CD4-positive, alpha-beta T cell (primary cell): ENCODE measurements at regions not wholly inside any gene's neighbourhood (a gene's known extent, or its start where the extent isn't known, plus 50 kb on each side); places are given as distances from the start of the nearest gene placed in this dataset.

Experiments
- ATAC-seq: fragments of 200-7000 bp; cut with Tn5 transposase; one replicate; pipeline ENCODE4 v1.10.0; 2022; ENCODE audit warnings: mild to moderate bottlenecking; ENCODE audit not compliant: poor library complexity
- CTCF ChIA-PET: fragments of 350-600 bp; sonication (Branson Sonifier 250); formaldehyde crosslinking; loops from one replicate; lab custom pipeline; 2021; ENCODE audit warnings: antibody characterized with exemption, inconsistent platforms; lab: Charles Lee
- POLR2A ChIA-PET: fragments of 350-600 bp; sonication (Branson Sonifier 250); formaldehyde crosslinking; loops from one replicate; lab custom pipeline; 2021; ENCODE audit warnings: antibody characterized with exemption, inconsistent platforms; lab: Charles Lee
- DNase-seq, 14 experiments: peaks; one replicate each; pipeline ENCODE4 v3.0.0-alpha.2; 2013 to 2020; ENCODE audit warnings: mixed read lengths in 2 of 14
- H3K27ac ChIP-seq, 2 donors: one replicate each; pipeline versions ENCODE4 v1.5.1 to v1.7.0; 2013; ENCODE audit warnings: low read length in 2 of 2, low read depth in 1 of 2, mild to moderate bottlenecking in 1 of 2
- H3K27me3 ChIP-seq, 2 experiments: 1 replicate in 1 of 2; 2 replicates in 1 of 2; pipeline versions ENCODE4 v1.6.1 to v1.7.0; 2013; ENCODE audit warnings: low read length in 2 of 2, control low read depth in 1 of 2, mild to moderate bottlenecking in 1 of 2, moderate library complexity in 1 of 2; ENCODE audit not compliant: insufficient read depth in 2 of 2, control insufficient read depth in 1 of 2
- H3K36me3 ChIP-seq: one replicate; pipeline ENCODE4 v1.6.1; 2013; ENCODE audit warnings: low read length, control low read depth; ENCODE audit not compliant: insufficient read depth
- H3K4me1 ChIP-seq: one replicate; pipeline ENCODE4 v1.6.1; 2013; ENCODE audit warnings: low read length, control low read depth; ENCODE audit not compliant: insufficient read depth
- H3K4me3 ChIP-seq: one replicate; pipeline ENCODE4 v1.5.1; 2013; ENCODE audit warnings: mild to moderate bottlenecking, low read length, moderate library complexity
- H3K9me3 ChIP-seq, 2 experiments: 1 replicate in 1 of 2; 2 replicates in 1 of 2; pipeline versions ENCODE4 v1.6.1 to v1.7.0; 2013; ENCODE audit warnings: low read length in 2 of 2, mild to moderate bottlenecking in 2 of 2, control low read depth in 1 of 2, moderate library complexity in 1 of 2; ENCODE audit not compliant: control insufficient read depth in 1 of 2, insufficient read depth in 1 of 2
- H3K27ac Mint-ChIP-seq: one replicate; pipeline ENCODE4 v1.8.0; 2020; ENCODE audit warnings: mixed read lengths
- H3K27me3 Mint-ChIP-seq: one replicate; pipeline ENCODE4 v1.8.0; 2021; ENCODE audit warnings: mixed read lengths
- H3K36me3 Mint-ChIP-seq: one replicate; pipeline ENCODE4 v1.8.0; 2021; ENCODE audit warnings: low read depth, mixed read lengths
- H3K4me1 Mint-ChIP-seq: one replicate; pipeline ENCODE4 v1.8.0; 2021; ENCODE audit warnings: low read depth, mixed read lengths
- H3K4me3 Mint-ChIP-seq: one replicate; pipeline ENCODE4 v1.8.0; 2020; ENCODE audit warnings: mild to moderate bottlenecking, mixed read lengths
- H3K9me3 Mint-ChIP-seq: one replicate; pipeline ENCODE4 v1.8.0; 2020; ENCODE audit warnings: mixed read lengths
- intact Hi-C, 2 experiments: fragments of 100-400 bp; cut with DNase I in 1 of 2; cut with micrococcal nuclease in 1 of 2; formaldehyde crosslinking; loops; one replicate each; pipeline versions ENCODE4 v1.15.1 to v1.9.0; 2023 to 2025; cut with DNase I, micrococcal nuclease
- TF ChIP-seq, protein P1 (sequence below): fragments of 200-600 bp; IDR thresholded peaks from one replicate; pipeline ENCODE4 v1.8.0; 2022; ENCODE audit warnings: antibody characterized with exemption, mild to moderate bottlenecking

DNA sequence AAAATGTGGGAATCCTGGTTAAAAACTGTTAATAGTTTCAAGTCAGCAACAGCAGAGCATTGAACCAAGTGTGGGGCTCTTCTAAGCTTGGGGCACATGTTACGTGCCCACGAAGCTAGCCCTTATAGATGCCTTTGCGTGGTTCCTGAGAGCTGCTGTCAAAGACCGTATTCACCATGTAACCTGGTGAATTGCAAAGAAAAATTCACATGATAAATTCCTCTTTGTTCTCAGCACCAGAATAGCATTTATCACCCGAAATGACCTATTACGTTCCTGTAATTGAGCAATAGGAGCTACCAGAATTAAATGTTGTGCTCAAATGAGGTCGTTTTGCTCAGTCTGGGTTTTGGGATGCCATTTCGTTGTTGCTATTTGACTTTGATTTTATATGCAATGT lies 202.6 kb upstream of the PRPS1L1 start:
- H3K36me3 Mint-ChIP-seq = no peaks in the 10 kb centered on the region
- H3K27ac Mint-ChIP-seq = no peak overlapping the region
- H3K4me3 Mint-ChIP-seq = no peak overlapping the region
- H3K4me1 Mint-ChIP-seq = no peaks in the 10 kb centered on the region
- H3K4me3 ChIP-seq = no peak overlapping the region
- intact Hi-C loops = no loop called here
- H3K27me3 ChIP-seq = no peaks in the 10 kb centered on the region
- no peaks in the 10 kb centered on the region for H3K9me3 ChIP-seq
- H3K4me1 ChIP-seq = no peaks in the 10 kb centered on the region
- TF ChIP-seq, protein P1, sequence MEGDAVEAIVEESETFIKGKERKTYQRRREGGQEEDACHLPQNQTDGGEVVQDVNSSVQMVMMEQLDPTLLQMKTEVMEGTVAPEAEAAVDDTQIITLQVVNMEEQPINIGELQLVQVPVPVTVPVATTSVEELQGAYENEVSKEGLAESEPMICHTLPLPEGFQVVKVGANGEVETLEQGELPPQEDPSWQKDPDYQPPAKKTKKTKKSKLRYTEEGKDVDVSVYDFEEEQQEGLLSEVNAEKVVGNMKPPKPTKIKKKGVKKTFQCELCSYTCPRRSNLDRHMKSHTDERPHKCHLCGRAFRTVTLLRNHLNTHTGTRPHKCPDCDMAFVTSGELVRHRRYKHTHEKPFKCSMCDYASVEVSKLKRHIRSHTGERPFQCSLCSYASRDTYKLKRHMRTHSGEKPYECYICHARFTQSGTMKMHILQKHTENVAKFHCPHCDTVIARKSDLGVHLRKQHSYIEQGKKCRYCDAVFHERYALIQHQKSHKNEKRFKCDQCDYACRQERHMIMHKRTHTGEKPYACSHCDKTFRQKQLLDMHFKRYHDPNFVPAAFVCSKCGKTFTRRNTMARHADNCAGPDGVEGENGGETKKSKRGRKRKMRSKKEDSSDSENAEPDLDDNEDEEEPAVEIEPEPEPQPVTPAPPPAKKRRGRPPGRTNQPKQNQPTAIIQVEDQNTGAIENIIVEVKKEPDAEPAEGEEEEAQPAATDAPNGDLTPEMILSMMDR = no peak
- DNase-seq = no peak
- H3K27me3 Mint-ChIP-seq = no peaks in the 10 kb centered on the region
- CTCF ChIA-PET = no interaction called here
- no peak overlapping the region for H3K27ac ChIP-seq
- H3K36me3 ChIP-seq = no peaks in the 10 kb centered on the region
- POLR2A ChIA-PET = no interaction called here
- H3K9me3 Mint-ChIP-seq = no peaks in the 10 kb centered on the region
- no peak for ATAC-seq

DNA sequence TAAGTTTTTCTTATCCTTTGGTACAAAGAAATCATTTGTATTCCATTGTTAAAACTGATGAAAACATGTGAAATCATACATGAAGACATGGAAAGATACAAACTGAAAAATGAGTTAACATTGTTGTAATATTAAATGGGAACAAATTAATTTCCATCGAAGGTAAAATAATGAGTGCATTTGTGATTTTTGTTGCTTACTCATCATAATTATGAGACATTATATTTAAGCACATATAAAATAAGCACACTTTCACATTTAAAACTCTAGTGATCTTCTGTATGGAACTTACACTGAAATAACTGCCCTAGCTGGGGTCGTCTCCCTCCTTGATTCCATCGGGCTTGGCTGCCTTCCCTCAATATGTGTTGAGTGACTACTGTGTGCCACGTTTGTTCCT lies 204.2 kb upstream of the PRPS1L1 start:
- no peaks in the 10 kb centered on the region for H3K36me3 ChIP-seq
- H3K27ac ChIP-seq = no peak overlapping the region
- H3K4me1 ChIP-seq = no peaks in the 10 kb centered on the region
- ATAC-seq = no peak
- H3K9me3 ChIP-seq = no peaks in the 10 kb centered on the region
- DNase-seq = no peak
- POLR2A ChIA-PET = no interaction called here
- TF ChIP-seq, protein P1 = no peak
- Mint-ChIP-seq H3K36me3 (no peaks in the 10 kb centered on the region), H3K4me1 (no peaks in the 10 kb centered on the region), H3K4me3 (no peak overlapping the region), H3K27me3 (no peaks in the 10 kb centered on the region), H3K9me3 (no peaks in the 10 kb centered on the region), H3K27ac (no peak overlapping the region)
- H3K27me3 ChIP-seq = no peaks in the 10 kb centered on the region
- H3K4me3 ChIP-seq = no peak overlapping the region
- CTCF ChIA-PET = no interaction called here
- intact Hi-C loops = no loop called here

DNA sequence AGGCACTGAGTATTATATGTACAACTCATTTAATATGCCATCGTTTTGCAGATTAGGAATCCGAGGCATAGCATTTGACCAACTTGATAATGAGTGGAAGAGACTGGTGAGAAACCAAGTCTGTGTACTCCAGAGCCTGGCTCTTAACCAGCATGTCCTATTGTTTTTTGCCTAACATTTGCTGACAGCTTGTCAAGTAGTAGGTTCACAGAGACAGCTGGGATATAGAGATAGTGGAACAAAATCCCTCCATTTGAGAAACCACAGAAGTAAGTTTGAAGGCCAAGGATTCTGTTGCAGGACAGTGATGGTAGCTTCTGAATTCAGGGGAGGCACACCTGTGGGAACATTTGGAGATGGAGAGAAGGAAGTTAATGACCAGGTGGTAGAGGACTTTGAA lies 206.9 kb upstream of the PRPS1L1 start:
- no peaks in the 10 kb centered on the region for H3K9me3 Mint-ChIP-seq
- POLR2A ChIA-PET = no interaction called here

More for the DNA sequence above, 206.9 kb upstream of the PRPS1L1 start:
- H3K4me1 ChIP-seq = no peaks in the 10 kb centered on the region
- DNase-seq (no peak), ATAC-seq (no peak)
- intact Hi-C loops = no loop called here
- CTCF ChIA-PET = interaction anchor here (1.4 kb wide), 1 partner anchor 12 kb away, joined by 3 read pairs; no protein-coding TSS in a partner anchor
- no peaks in the 10 kb centered on the region for H3K4me1 Mint-ChIP-seq
- H3K27ac Mint-ChIP-seq = no peak overlapping the region
- no peak overlapping the region for H3K27ac ChIP-seq
- H3K9me3 ChIP-seq = no peaks in the 10 kb centered on the region
- H3K4me3 Mint-ChIP-seq = no peak overlapping the region
- H3K36me3 Mint-ChIP-seq = no peaks in the 10 kb centered on the region
- H3K27me3 Mint-ChIP-seq = no peaks in the 10 kb centered on the region
- no peaks in the 10 kb centered on the region for H3K36me3 ChIP-seq
- H3K27me3 ChIP-seq = no peaks in the 10 kb centered on the region
- no peak overlapping the region for H3K4me3 ChIP-seq
- TF ChIP-seq, protein P1 = no peak
